NCI-H510A treated with DMSO at 0.1 percent for 48 hours (cell line): ENCODE measurements at regions not wholly inside any gene's neighbourhood (a gene's known extent, or its start where the extent isn't known, plus 50 kb on each side); places are given as distances from the start of the nearest gene placed in this dataset.

Source experiments
- DNase-seq: peaks from one replicate; lab custom pipeline; 2025; lab: John Stamatoyannopoulos, UW

- no peak for DNase-seq
Observed at GRCh38 chr2:5403392-5403791, 288.8 kb upstream of the SOX11 start.

- DNase-seq: peak; percentile 91
Observed at GRCh38 chr2:5409898-5410381, 282.2 kb upstream of the SOX11 start.

GRCh38 chr2:5410991-5411700 lies 281.0 kb upstream of the SOX11 start:
- DNase-seq: no peak

DNA sequence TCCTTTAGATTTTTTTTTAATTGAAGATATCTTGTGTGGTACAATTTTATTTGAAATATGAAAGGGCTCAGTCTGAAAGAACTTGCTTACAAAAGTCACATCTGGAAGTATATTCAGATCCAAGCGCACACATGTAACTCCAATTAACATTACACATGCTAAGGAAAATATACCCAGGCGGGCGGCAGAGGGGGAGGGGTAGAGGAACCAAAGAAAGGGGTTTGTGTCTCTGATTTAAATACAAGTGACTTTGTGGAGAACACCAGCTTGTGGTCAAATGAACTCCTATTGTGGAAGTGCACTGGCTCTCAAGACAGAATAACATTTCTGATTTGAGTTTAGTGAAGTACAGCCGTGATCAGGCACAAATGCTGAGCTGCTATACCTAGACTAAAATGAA lies 280.2 kb upstream of the SOX11 start:
- no peak for DNase-seq

DNA sequence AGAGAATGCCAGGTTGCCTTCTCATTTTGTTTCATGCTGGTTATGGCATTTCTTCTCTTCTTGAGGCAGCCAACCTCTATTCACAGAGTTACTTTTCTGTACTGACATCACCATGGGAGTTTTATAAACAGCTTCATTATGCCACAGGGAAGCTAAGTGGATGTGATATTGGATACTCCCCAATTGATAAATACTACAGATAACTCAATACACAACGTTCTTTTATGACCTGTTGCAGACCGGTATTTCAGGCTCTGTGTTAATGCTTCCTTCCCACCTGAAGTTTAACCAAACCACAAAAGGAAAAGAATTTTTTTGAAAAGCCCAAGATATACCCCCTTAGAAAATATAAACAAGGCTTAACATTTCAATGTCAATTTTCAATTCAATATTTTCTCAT lies 258.3 kb upstream of the SOX11 start:
- DNase-seq: peak; percentile 77

- no peak for DNase-seq
Observed at GRCh38 chr2:5437375-5437774, 254.8 kb upstream of the SOX11 start.

DNA sequence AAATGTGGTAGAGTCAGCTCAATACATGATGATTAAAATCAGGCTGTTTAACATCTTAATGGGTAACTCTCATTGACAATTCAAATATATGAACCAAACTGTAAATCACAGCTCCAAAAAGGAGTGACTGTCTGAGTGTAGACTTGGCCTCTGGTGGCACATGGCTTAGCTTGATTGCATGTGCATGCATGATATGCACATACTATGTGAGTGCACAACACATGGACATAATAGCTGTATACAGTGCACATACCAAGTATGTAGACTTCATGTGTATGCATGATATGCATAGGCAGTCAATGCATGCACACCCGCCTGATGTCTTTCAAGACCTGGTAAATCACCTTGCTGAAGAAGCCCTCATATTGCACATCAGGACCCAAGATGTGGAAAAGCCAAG lies 252.0 kb upstream of the SOX11 start:
- no peak for DNase-seq

DNA sequence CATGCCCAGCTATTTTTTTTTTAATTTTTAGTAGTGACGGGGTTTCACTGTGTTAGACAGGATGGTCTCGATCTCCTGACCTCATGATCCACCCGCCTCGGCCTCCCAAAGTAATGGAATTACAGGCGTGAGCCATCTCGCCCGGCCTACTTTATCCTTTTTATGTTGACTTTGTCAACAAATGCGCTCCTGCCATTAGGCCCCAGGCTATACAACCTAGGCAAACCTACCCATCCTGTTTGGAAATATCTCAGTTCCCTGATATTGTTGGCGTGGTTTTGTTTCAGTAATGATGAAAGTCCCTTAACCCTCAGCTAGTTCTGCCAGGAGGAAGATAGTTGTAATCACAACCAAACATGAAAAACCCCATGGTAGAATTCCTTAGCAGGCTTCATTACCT lies 249.4 kb upstream of the SOX11 start:
- DNase-seq: no peak

DNA sequence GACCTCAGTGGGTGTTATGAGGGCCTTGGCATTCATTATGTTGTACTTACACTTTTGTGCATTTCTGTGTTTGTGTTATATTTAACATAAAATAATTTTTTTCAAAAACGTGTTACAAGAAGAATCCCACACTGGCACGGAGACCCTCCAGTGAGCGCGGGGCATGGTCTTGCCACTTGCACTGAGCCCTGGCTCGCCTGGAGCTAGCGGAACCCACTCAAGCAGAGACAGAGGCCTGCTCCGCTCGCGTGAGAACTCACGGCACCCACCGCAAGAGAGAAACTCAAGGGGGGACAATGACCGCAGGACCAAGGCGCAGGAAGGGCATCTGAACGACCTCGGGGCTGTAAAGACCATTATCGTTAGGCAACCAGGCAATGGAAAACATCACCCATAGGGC lies 248.0 kb upstream of the SOX11 start:
- no peak for DNase-seq

GRCh38 chr2:5444854-5445253 lies 247.3 kb upstream of the SOX11 start:
- DNase-seq: no peak

- DNase-seq: no peak
Observed at GRCh38 chr2:5449867-5450266, 242.3 kb upstream of the SOX11 start.

- DNase-seq: peak; percentile 24
Observed at GRCh38 chr2:5453220-5454050, 238.7 kb upstream of the SOX11 start.

- DNase-seq: peak; percentile 45
Observed at GRCh38 chr2:5454051-5454390, 238.2 kb upstream of the SOX11 start.

GRCh38 chr2:5459041-5459440 lies 233.1 kb upstream of the SOX11 start:
- DNase-seq: no peak

GRCh38 chr2:5464657-5465056 lies 227.5 kb upstream of the SOX11 start:
- DNase-seq: no peak

GRCh38 chr2:5465859-5466258 lies 226.3 kb upstream of the SOX11 start:
- no peak for DNase-seq

GRCh38 chr2:5467178-5467905 lies 224.8 kb upstream of the SOX11 start:
- no peak for DNase-seq

GRCh38 chr2:5472673-5473072 lies 219.5 kb upstream of the SOX11 start:
- peak; percentile 52 for DNase-seq

- DNase-seq: peak; percentile 2
Observed at GRCh38 chr2:5473635-5474034, 218.5 kb upstream of the SOX11 start.

- DNase-seq: peak; percentile 25
Observed at GRCh38 chr2:5474716-5475115, 217.5 kb upstream of the SOX11 start.

GRCh38 chr2:5479265-5479928 lies 212.8 kb upstream of the SOX11 start:
- DNase-seq: no peak

DNA sequence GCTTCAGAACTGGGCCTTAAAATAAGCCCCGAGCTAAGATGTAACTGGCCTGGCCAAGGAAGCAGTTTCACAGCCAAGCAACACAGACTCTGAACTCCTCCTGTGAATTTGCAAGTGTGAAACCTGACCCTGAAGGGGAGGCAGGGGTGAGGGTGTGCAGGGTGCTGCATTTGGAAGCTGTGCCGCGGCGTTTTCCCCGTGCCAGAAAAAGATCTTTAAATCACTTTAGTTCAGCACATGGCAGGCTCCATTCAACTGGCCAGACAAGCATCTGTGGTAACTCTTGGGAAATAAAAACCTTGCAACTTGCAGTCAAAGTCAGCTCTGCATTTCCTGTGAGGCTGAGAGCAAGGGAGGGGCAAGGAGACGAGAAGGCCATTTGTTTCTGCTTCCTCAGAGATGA lies 209.3 kb upstream of the SOX11 start:
- DNase-seq: no peak
